ENCODE measurements at regions not wholly inside any gene's neighbourhood (a gene's known extent, or its start where the extent isn't known, plus 50 kb on each side); places are given as distances from the start of the nearest gene placed in this dataset.
"Not testable (repeated sequence)": the region's sequence is repeated elsewhere in the genome, so short reads cannot be mapped to it uniquely, and the experiment has no call there.

GRCh38 chr2:66094689-66095088, 340.2 kb upstream of the MEIS1 start:
- TF ChIP-seq CTCF (IDR thresholded peaks at IDR 0.05; ENCODE audit: insufficient read depth, low read depth, low read length); EZH2 (IDR thresholded peaks at IDR 0.05; ENCODE audit: insufficient read depth, low read length): not testable (repeated sequence)
